Gastroesophageal sphincter (tissue), 3 donors: ENCODE measurements at regions not wholly inside any gene's neighbourhood (a gene's known extent, or its start where the extent isn't known, plus 50 kb on each side); places are given as distances from the start of the nearest gene placed in this dataset.

Source experiments
- CTCF ChIP-seq, 4 experiments: fragments of 200-600 bp in 2 of 4; fragments of 450-650 bp in 2 of 4; sonication (generic) in 1 of 4; IDR thresholded peaks; one replicate each; pipeline ENCODE4 v1.5.1; 2017 to 2019; ENCODE audit warnings: antibody characterized with exemption in 4 of 4, mild to moderate bottlenecking in 2 of 4, moderate library complexity in 2 of 4
- EP300 ChIP-seq: sonication (generic); formaldehyde crosslinking; IDR thresholded peaks from one replicate; pipeline ENCODE4 v1.6.1; 2017; ENCODE audit warnings: antibody characterized with exemption, mild to moderate bottlenecking
- POLR2A ChIP-seq, 2 donors: fragments of 450-650 bp; IDR thresholded peaks; one replicate each; pipeline ENCODE4 v1.6.1; 2017; ENCODE audit warnings: antibody characterized with exemption in 2 of 2, mild to moderate bottlenecking in 2 of 2, moderate library complexity in 1 of 2
- POLR2AphosphoS5 ChIP-seq: sonication (generic); formaldehyde crosslinking; IDR thresholded peaks from one replicate; pipeline ENCODE4 v1.6.1; 2017; ENCODE audit warnings: antibody characterized with exemption

GRCh38 chr19:27758626-27759505 is 1454.1 kb downstream of the UQCRFS1 start:
- TF ChIP-seq POLR2A (IDR thresholded peaks at IDR 0.05): no peak
- no peak for TF ChIP-seq CTCF (IDR thresholded peaks at IDR 0.05)
- TF ChIP-seq POLR2AphosphoS5: no peak
- no peak for TF ChIP-seq EP300
